ENCODE measurements at regions not wholly inside any gene's neighbourhood (a gene's known extent, or its start where the extent isn't known, plus 50 kb on each side); places are given as distances from the start of the nearest gene placed in this dataset.
"Not testable (repeated sequence)": the region's sequence is repeated elsewhere in the genome, so short reads cannot be mapped to it uniquely, and the experiment has no call there.

DNA sequence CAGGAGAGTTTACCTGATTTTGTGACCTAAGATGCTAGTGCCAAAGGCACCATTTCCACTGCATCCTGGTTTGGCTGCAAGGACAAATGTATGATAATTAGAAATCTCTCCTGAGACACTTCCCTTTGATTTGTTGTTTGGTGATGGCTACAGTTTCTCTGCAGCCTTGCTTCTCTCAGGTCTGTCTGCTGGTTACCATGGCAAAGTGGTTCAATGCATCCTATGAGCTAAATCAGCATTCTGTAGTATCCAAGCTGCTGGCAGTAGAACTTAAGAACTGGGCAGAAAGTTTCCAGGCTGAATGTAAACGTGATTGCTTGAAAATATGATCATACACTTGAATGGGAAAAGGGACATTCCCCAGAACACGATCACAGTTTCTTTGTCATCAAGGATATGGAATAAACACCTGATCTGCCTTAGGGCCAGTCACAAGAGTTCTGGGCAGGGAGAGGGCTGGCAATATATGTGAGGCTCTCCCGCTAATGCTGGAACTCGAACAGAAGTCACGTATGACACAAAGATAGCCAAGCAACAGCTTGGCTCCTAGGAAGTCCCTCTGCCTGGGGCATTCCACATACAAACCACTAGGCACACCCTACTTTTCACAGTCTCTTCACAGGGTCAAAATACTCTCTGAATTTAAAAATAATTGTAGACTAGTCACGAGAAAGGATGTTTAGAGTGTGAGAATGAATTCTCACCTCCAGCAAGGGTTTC lies 138.1 kb upstream of the GRAMD2B start (continued):
- TF ChIP-seq ZNF672 (CRISPR knock-in tag; IDR thresholded peaks at IDR 0.05) (no peak), DMAP1 (CRISPR knock-in tag; IDR thresholded peaks at IDR 0.05) (no peak), SMYD3 (CRISPR knock-in tag; IDR thresholded peaks at IDR 0.05) (no peak), EEA1 (CRISPR knock-in tag; IDR thresholded peaks at IDR 0.05; ENCODE audit: borderline replicate concordance) (no peak), ZNF451 (CRISPR knock-in tag; IDR thresholded peaks at IDR 0.05) (no peak), SPEN (CRISPR knock-in tag; IDR thresholded peaks at IDR 0.05; ENCODE audit: low read depth) (no peak), U2AF2 (IDR thresholded peaks at IDR 0.05; ENCODE audit: low read depth, low read length) (no peak), ZNF746 (CRISPR knock-in tag; IDR thresholded peaks at IDR 0.05) (no peak)
- TF ChIP-seq, protein P1, sequence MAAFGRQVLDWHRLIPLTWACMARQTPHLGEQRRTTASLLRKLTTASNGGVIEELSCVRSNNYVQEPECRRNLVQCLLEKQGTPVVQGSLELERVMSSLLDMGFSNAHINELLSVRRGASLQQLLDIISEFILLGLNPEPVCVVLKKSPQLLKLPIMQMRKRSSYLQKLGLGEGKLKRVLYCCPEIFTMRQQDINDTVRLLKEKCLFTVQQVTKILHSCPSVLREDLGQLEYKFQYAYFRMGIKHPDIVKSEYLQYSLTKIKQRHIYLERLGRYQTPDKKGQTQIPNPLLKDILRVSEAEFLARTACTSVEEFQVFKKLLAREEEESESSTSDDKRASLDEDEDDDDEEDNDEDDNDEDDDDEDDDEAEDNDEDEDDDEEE (CRISPR knock-in tag; IDR thresholded peaks at IDR 0.05), result no peak

DNA sequence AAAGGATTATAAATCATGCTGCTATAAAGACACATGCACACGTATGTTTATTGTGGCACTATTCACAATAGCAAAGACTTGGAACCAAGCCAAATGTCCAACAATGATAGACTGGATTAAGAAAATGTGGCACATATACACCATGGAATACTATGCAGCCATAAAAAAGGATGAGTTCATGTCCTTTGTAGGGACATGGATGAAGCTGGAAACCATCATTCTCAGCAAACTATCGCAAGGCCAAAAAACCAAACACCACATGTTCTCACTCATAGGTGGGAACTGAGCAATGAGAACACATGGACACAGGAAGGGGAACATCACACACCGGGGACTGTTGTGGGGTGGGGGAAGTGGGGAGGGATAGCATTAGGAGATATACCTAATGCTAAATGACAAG lies 127.1 kb upstream of the GRAMD2B start:
- ATAC-seq; H3K36me3 ChIP-seq (replicated peaks in 1 of 2; ENCODE audit: control insufficient read depth in 1 of 2, insufficient read depth in 2 of 2, low read length in 2 of 2); CTCF ChIA-PET (ENCODE audit: low intra/inter-chr PET ratio, low total read pairs); H2AFZ ChIP-seq (ENCODE audit: low read length); DNase-seq (ENCODE audit: low spot score); H3K27me3 ChIP-seq (ENCODE audit: control insufficient read depth in 1 of 2, insufficient read depth in 2 of 2, low read length in 2 of 2); H4K20me1 ChIP-seq (ENCODE audit: insufficient read depth, low read length); BruUV-seq (replicated peaks); H3K4me2 ChIP-seq (ENCODE audit: low read depth, low read length); H3K4me1 ChIP-seq (ENCODE audit: insufficient read depth, low read length); H3K9me3 ChIP-seq (ENCODE audit: low read length); H3K9ac ChIP-seq (ENCODE audit: insufficient read depth, low read depth, low read length); intact Hi-C loops (cut with micrococcal nuclease; ENCODE audit: unreplicated experiment); in situ Hi-C loops (cut with HindIII; ENCODE audit: extremely low pct_ligation_motif_present, low pct_unique_long_range_greater_than_20kb); POLR2A ChIA-PET; H3K79me2 ChIP-seq (ENCODE audit: insufficient read depth, low read length); H3K4me3 ChIP-seq (replicated peaks in 1 of 3; ENCODE audit: insufficient read depth in 1 of 3, low read depth in 2 of 3, low read length in 3 of 3); FAIRE-seq; H3K27ac ChIP-seq (ENCODE audit: extremely low read length, insufficient read depth, low read length): not testable (repeated sequence)
- WGBS (ENCODE audit: low lambda C conversion rate), result 43% methylated on average over 2 of the region's 3 CpGs

Measured in HepG2 (cell line).